Esophagus muscularis mucosa (tissue), 3 donors: ENCODE measurements at regions not wholly inside any gene's neighbourhood (a gene's known extent, or its start where the extent isn't known, plus 50 kb on each side); places are given as distances from the start of the nearest gene placed in this dataset.

Experiments used
- CTCF ChIP-seq, 3 experiments: fragments of 200-600 bp in 2 of 3; fragments of 450-650 bp in 1 of 3; sonication (generic) in 2 of 3; IDR thresholded peaks; one replicate each; pipeline ENCODE4 v1.5.1; 2017 to 2019; ENCODE audit warnings: antibody characterized with exemption in 3 of 3, mild to moderate bottlenecking in 2 of 3, moderate library complexity in 1 of 3
- POLR2A ChIP-seq: fragments of 450-650 bp; IDR thresholded peaks from one replicate; pipeline ENCODE4 v1.6.1; 2017; ENCODE audit warnings: antibody characterized with exemption, moderate library complexity, mild to moderate bottlenecking, low read depth

- TF ChIP-seq CTCF (IDR thresholded peaks at IDR 0.05) = no peak
- no peak for TF ChIP-seq POLR2A
Observed at GRCh38 chr5:8831251-8831650, 714.6 kb downstream of the SEMA5A start.
